ENCODE measurements at regions not wholly inside any gene's neighbourhood (a gene's known extent, or its start where the extent isn't known, plus 50 kb on each side); places are given as distances from the start of the nearest gene placed in this dataset.
"Not testable (repeated sequence)": the region's sequence is repeated elsewhere in the genome, so short reads cannot be mapped to it uniquely, and the experiment has no call there.

- ATAC-seq (peak; percentile 73), DNase-seq (ENCODE audit: low spot score) (no peak)
Observed at GRCh38 chr2:16773080-16773713, 107.6 kb upstream of the CYRIA start.

- DNase-seq (ENCODE audit: low spot score), result no peak
- ATAC-seq, result no peak
Observed at GRCh38 chr2:16767789-16768476, 102.3 kb upstream of the CYRIA start.

GRCh38 chr2:16765356-16765755 lies 99.7 kb upstream of the CYRIA start:
- no peak for ATAC-seq
- no peak for DNase-seq (ENCODE audit: low spot score)

- DNase-seq (ENCODE audit: low spot score) (no peak), ATAC-seq (no peak)
Observed at GRCh38 chr2:16764487-16764886, 98.9 kb upstream of the CYRIA start.

GRCh38 chr2:16763493-16763899 lies 97.9 kb upstream of the CYRIA start:
- ATAC-seq, result peak; percentile 55

GRCh38 chr2:16763056-16763455 lies 97.4 kb upstream of the CYRIA start:
- DNase-seq (ENCODE audit: low spot score) (peak; percentile 57), ATAC-seq (peak; percentile 97)

More at GRCh38 chr2:16763493-16763899, 97.9 kb upstream of the CYRIA start:
- no peak for DNase-seq (ENCODE audit: low spot score)

GRCh38 chr2:16760426-16760825 lies 94.8 kb upstream of the CYRIA start:
- no peak for DNase-seq (ENCODE audit: low spot score)

GRCh38 chr2:16756831-16757644 lies 91.4 kb upstream of the CYRIA start:
- peak; percentile 64 for DNase-seq (ENCODE audit: low spot score)
- peak; percentile 98 for ATAC-seq

More at GRCh38 chr2:16760426-16760825, 94.8 kb upstream of the CYRIA start:
- no peak for ATAC-seq

- no peak for ATAC-seq
- DNase-seq (ENCODE audit: low spot score), result no peak
Observed at GRCh38 chr2:16755442-16755841, 89.8 kb upstream of the CYRIA start.

GRCh38 chr2:16753025-16753424 lies 87.4 kb upstream of the CYRIA start:
- not testable (repeated sequence) for DNase-seq (ENCODE audit: low spot score); ATAC-seq

GRCh38 chr2:16750925-16751214 lies 85.2 kb upstream of the CYRIA start:
- not testable (repeated sequence) for ATAC-seq; DNase-seq (ENCODE audit: low spot score)

GRCh38 chr2:16750175-16750924 lies 84.7 kb upstream of the CYRIA start:
- DNase-seq (ENCODE audit: low spot score) (no peak), ATAC-seq (no peak)

GRCh38 chr2:16748511-16749266 lies 83.1 kb upstream of the CYRIA start:
- DNase-seq (ENCODE audit: low spot score); ATAC-seq: not testable (repeated sequence)

- DNase-seq (ENCODE audit: low spot score), result no peak
- no peak for ATAC-seq
Observed at GRCh38 chr2:16747689-16748088, 82.1 kb upstream of the CYRIA start.

- ATAC-seq, result no peak
- no peak for DNase-seq (ENCODE audit: low spot score)
Observed at GRCh38 chr2:16747257-16747656, 81.6 kb upstream of the CYRIA start.

GRCh38 chr2:16746833-16747232 lies 81.2 kb upstream of the CYRIA start:
- ATAC-seq, result no peak
- no peak for DNase-seq (ENCODE audit: low spot score)

GRCh38 chr2:16746329-16746728 lies 80.7 kb upstream of the CYRIA start:
- no peak for DNase-seq (ENCODE audit: low spot score)
- no peak for ATAC-seq

GRCh38 chr2:16745466-16745865 lies 79.8 kb upstream of the CYRIA start:
- DNase-seq (ENCODE audit: low spot score), result no peak
- no peak for ATAC-seq

- ATAC-seq, result no peak
- DNase-seq (ENCODE audit: low spot score), result no peak
Observed at GRCh38 chr2:16744521-16744920, 78.9 kb upstream of the CYRIA start.

- DNase-seq (ENCODE audit: low spot score), result no peak
- ATAC-seq, result no peak
Observed at GRCh38 chr2:16742026-16742425, 76.4 kb upstream of the CYRIA start.

Data from left lobe of liver (tissue), 2 donors.